Neural cell (in vitro differentiated cells): ENCODE measurements at regions not wholly inside any gene's neighbourhood (a gene's known extent, or its start where the extent isn't known, plus 50 kb on each side); places are given as distances from the start of the nearest gene placed in this dataset.

Experiments
- H2AFZ ChIP-seq: fragments of 200-600, 300-800 bp; sonication (generic), shearing (Covaris generic); 2 replicates; pipeline ENCODE4 v1.6.0; 2014; ENCODE audit warnings: low read depth, mild to moderate bottlenecking, antibody characterized with exemption, low read length, moderate library complexity
- H3F3A ChIP-seq: fragments of 200-600 bp; shearing (Covaris generic); 2 replicates; pipeline ENCODE4 v1.6.1; 2016; ENCODE audit warnings: mild to moderate bottlenecking, moderate library complexity, mixed read lengths, antibody characterized with exemption, low read length; ENCODE audit not compliant: insufficient read depth, poor library complexity, severe bottlenecking
- H3K27ac ChIP-seq: fragments of 200-600, 300-800 bp; sonication (generic), shearing (Covaris generic); 2 replicates; pipeline ENCODE4 v1.5.1; 2014; ENCODE audit warnings: mild to moderate bottlenecking, low read length, moderate library complexity
- H3K27me3 ChIP-seq: fragments of 300-800, 200-600 bp; sonication (generic), shearing (Covaris generic); 2 replicates; pipeline ENCODE4 v1.6.0; 2014; ENCODE audit warnings: mild to moderate bottlenecking, low read depth, low read length, moderate library complexity; ENCODE audit not compliant: insufficient read depth
- H3K36me3 ChIP-seq: fragments of 300-800, 200-600 bp; sonication (generic), shearing (Covaris generic); 2 replicates; pipeline ENCODE4 v1.5.1; 2014; ENCODE audit warnings: mild to moderate bottlenecking, antibody characterized with exemption, low read length, moderate library complexity; ENCODE audit not compliant: insufficient read depth
- H3K4me2 ChIP-seq: fragments of 300-800, 200-600 bp; sonication (generic), shearing (Covaris generic); 2 replicates; pipeline ENCODE4 v1.6.0; 2014; ENCODE audit warnings: mild to moderate bottlenecking, low read length
- H3K4me3 ChIP-seq: fragments of 300-800, 200-600 bp; sonication (generic), shearing (Covaris generic); 2 replicates; pipeline ENCODE4 v1.5.1; 2014; ENCODE audit warnings: mild to moderate bottlenecking, low read length, moderate library complexity
- H3K79me2 ChIP-seq: fragments of 200-600 bp; shearing (Covaris generic); replicated peaks from 2 replicates; pipeline ENCODE4 v1.6.0; 2014; ENCODE audit warnings: mild to moderate bottlenecking, low read length, moderate library complexity; ENCODE audit not compliant: insufficient read depth
- H3K9ac ChIP-seq: fragments of 300-800, 200-600 bp; sonication (generic), shearing (Covaris generic); 2 replicates; pipeline ENCODE4 v1.6.1; 2016; ENCODE audit warnings: mild to moderate bottlenecking, low read length, mixed read lengths
- H3K9me2 ChIP-seq: fragments of 200-600 bp; shearing (Covaris generic); 2 replicates; pipeline ENCODE4 v1.6.1; 2016; ENCODE audit warnings: mild to moderate bottlenecking, low read length, mixed read lengths; ENCODE audit not compliant: insufficient read depth
- H3K9me3 ChIP-seq: fragments of 200-600, 300-800 bp; sonication (generic), shearing (Covaris generic); 2 replicates; pipeline ENCODE4 v1.6.1; 2016; ENCODE audit warnings: mild to moderate bottlenecking, mixed run types, low read length, moderate library complexity, mixed read lengths
- H4K20me1 ChIP-seq: fragments of 200-600 bp; shearing (Covaris generic); 2 replicates; pipeline ENCODE4 v1.6.1; 2016; ENCODE audit warnings: mild to moderate bottlenecking, mixed run types; ENCODE audit not compliant: insufficient read depth
- CTCF ChIP-seq: fragments of 450-650 bp; IDR thresholded peaks from 2 replicates; pipeline ENCODE4 v1.5.1; 2014; ENCODE audit warnings: antibody characterized with exemption, mild to moderate bottlenecking, moderate library complexity; ENCODE audit not compliant: poor library complexity, severe bottlenecking
- EP300 ChIP-seq: fragments of 450-650 bp; conservative IDR thresholded peaks from 2 replicates; pipeline ENCODE4 v1.6.1; 2014; ENCODE audit warnings: antibody characterized with exemption, mild to moderate bottlenecking, moderate library complexity; ENCODE audit not compliant: poor library complexity, severe bottlenecking
- EZH2 ChIP-seq: fragments of 200-600, 300-800 bp; shearing (Covaris generic), sonication (generic); IDR thresholded peaks from 2 replicates; pipeline ENCODE4 v1.6.1; 2014; ENCODE audit warnings: antibody characterized with exemption, low read length, borderline replicate concordance, mild to moderate bottlenecking; ENCODE audit not compliant: insufficient read depth, poor library complexity, severe bottlenecking
- MXI1 ChIP-seq: fragments of 450-650 bp; conservative IDR thresholded peaks from 2 replicates; pipeline ENCODE4 v1.6.1; 2014; ENCODE audit warnings: antibody characterized with exemption, mild to moderate bottlenecking; ENCODE audit not compliant: poor library complexity, severe bottlenecking
- POLR2AphosphoS5 ChIP-seq: IDR thresholded peaks from 2 replicates; pipeline ENCODE4 v1.6.1; 2012
- RAD21 ChIP-seq: fragments of 450-650 bp; conservative IDR thresholded peaks from 2 replicates; pipeline ENCODE4 v1.6.1; 2014; ENCODE audit warnings: antibody characterized with exemption, mild to moderate bottlenecking, moderate library complexity
- REST ChIP-seq: IDR thresholded peaks from 2 replicates; pipeline ENCODE4 v1.6.1; 2012; ENCODE audit warnings: borderline replicate concordance
- SMC3 ChIP-seq: fragments of 450-650 bp; conservative IDR thresholded peaks from 2 replicates; pipeline ENCODE4 v1.6.1; 2014; ENCODE audit warnings: antibody characterized with exemption, mild to moderate bottlenecking, moderate library complexity; ENCODE audit not compliant: poor library complexity
- TAF1 ChIP-seq: IDR thresholded peaks from 2 replicates; pipeline ENCODE4 v1.6.1; 2012; ENCODE audit warnings: low read depth

- Histone ChIP-seq H3K27me3 (no peaks in the 10 kb centered on the region), H3K27ac (no peak overlapping the region), H2AFZ (no peak overlapping the region), H3K4me2 (no peak overlapping the region), H3K79me2 (no peaks in the 10 kb centered on the region), H3K9me2 (no peaks in the 10 kb centered on the region), H3K4me3 (no peak overlapping the region), H3K9me3 (no peaks in the 10 kb centered on the region), H3F3A (no peaks in the 10 kb centered on the region), H3K36me3 (no peaks in the 10 kb centered on the region), H3K9ac (no peak overlapping the region), H4K20me1 (no peaks in the 10 kb centered on the region)
- TF ChIP-seq MXI1 (no peak), REST (no peak)
Measured at GRCh38 chr6:144632266-144632665, 347.1 kb downstream of the UTRN start.

GRCh38 chr6:144633886-144634285, 348.8 kb downstream of the UTRN start:
- Histone ChIP-seq H3K4me2 (no peak overlapping the region), H3K4me3 (no peak overlapping the region), H4K20me1 (no peaks in the 10 kb centered on the region), H3K36me3 (no peaks in the 10 kb centered on the region), H3K9me3 (no peaks in the 10 kb centered on the region), H3K27me3 (no peaks in the 10 kb centered on the region), H3K9ac (no peak overlapping the region), H3F3A (no peaks in the 10 kb centered on the region), H3K79me2 (no peaks in the 10 kb centered on the region), H2AFZ (no peak overlapping the region), H3K27ac (no peak overlapping the region), H3K9me2 (no peaks in the 10 kb centered on the region)
- TF ChIP-seq SMC3 (no peak), TAF1 (no peak), EZH2 (no peak), POLR2AphosphoS5 (no peak), REST (no peak), EP300 (no peak), CTCF (no peak), RAD21 (no peak), MXI1 (no peak)
